WTC11 (cell line): ENCODE measurements at regions not wholly inside any gene's neighbourhood (a gene's known extent, or its start where the extent isn't known, plus 50 kb on each side); places are given as distances from the start of the nearest gene placed in this dataset.

Experiments used
- ATAC-seq: fragments of 200-7000 bp; cut with Tn5 transposase; 2 replicates; pipeline ENCODE4 v1.10.0; 2021; ENCODE audit warnings: mild to moderate bottlenecking, moderate library complexity
- CTCF ChIA-PET: fragments of 300-600 bp; sonication (Branson Sonifier 250); formaldehyde crosslinking; loops from one replicate; lab custom pipeline; 2021; ENCODE audit warnings: antibody characterized with exemption; lab: Charles Lee
- POLR2A ChIA-PET: fragments of 350-600 bp; sonication (Branson Sonifier 250); formaldehyde crosslinking; loops from one replicate; lab custom pipeline; 2021; ENCODE audit warnings: antibody characterized with exemption; lab: Charles Lee
- DNase-seq: peaks from one replicate; pipeline ENCODE4 v3.0.0; 2021; ENCODE audit warnings: low spot score
- H3K27ac Mint-ChIP-seq: 2 replicates; pipeline ENCODE4 v1.8.0; 2021; ENCODE audit warnings: mixed read lengths
- H3K27me3 Mint-ChIP-seq: 2 replicates; pipeline ENCODE4 v1.8.0; 2021; ENCODE audit warnings: low read depth, mild to moderate bottlenecking, moderate library complexity, mixed read lengths
- H3K36me3 Mint-ChIP-seq: 2 replicates; pipeline ENCODE4 v1.8.0; 2021; ENCODE audit warnings: mixed read lengths
- H3K4me1 Mint-ChIP-seq: 2 replicates; pipeline ENCODE4 v1.8.0; 2022; ENCODE audit warnings: mixed read lengths
- H3K4me3 Mint-ChIP-seq: 2 replicates; pipeline ENCODE4 v1.8.0; 2021; ENCODE audit warnings: mild to moderate bottlenecking, moderate library complexity, mixed read lengths
- H3K9me3 Mint-ChIP-seq: 2 replicates; pipeline ENCODE4 v1.8.0; 2021; ENCODE audit warnings: mixed read lengths
- ATF3 ChIP-seq: sonication (generic); formaldehyde crosslinking; conservative IDR thresholded peaks from 2 replicates; pipeline ENCODE4 v1.8.1; 2022; ENCODE audit warnings: mild to moderate bottlenecking, missing genetic modification reagents
- CBFB ChIP-seq: sonication (generic); formaldehyde crosslinking; IDR thresholded peaks from 2 replicates; pipeline ENCODE4 v1.8.1; 2022; ENCODE audit warnings: mild to moderate bottlenecking, low read depth, missing genetic modification reagents
- CREB1 ChIP-seq: sonication (generic); formaldehyde crosslinking; IDR thresholded peaks from 2 replicates; pipeline ENCODE4 v1.8.0; 2023; ENCODE audit warnings: mild to moderate bottlenecking, missing genetic modification reagents
- CREM ChIP-seq: sonication (generic); formaldehyde crosslinking; IDR thresholded peaks from 2 replicates; pipeline ENCODE4 v1.8.1; 2022; ENCODE audit warnings: mild to moderate bottlenecking, missing genetic modification reagents, moderate library complexity
- ELF4 ChIP-seq: sonication (generic); formaldehyde crosslinking; IDR thresholded peaks from 2 replicates; pipeline ENCODE4 v1.8.1; 2022; ENCODE audit warnings: low read depth, mild to moderate bottlenecking, moderate library complexity, missing genetic modification reagents
- FOXK1 ChIP-seq: sonication (generic); formaldehyde crosslinking; IDR thresholded peaks from 2 replicates; pipeline ENCODE4 v1.8.0; 2022; ENCODE audit warnings: mild to moderate bottlenecking, moderate library complexity, missing genetic modification reagents
- GTF2I ChIP-seq: fragments of 250-450 bp; sonication (Bioruptor Pico); conservative IDR thresholded peaks from 2 replicates; pipeline ENCODE4 v1.4.0; 2021; ENCODE audit warnings: mild to moderate bottlenecking
- HMGA2 ChIP-seq: fragments of 250-450 bp; sonication (Bioruptor Pico); IDR thresholded peaks from 2 replicates; pipeline ENCODE4 v1.4.0; 2021; ENCODE audit warnings: mild to moderate bottlenecking, moderate library complexity
- NFATC4 ChIP-seq: fragments of 250-450 bp; sonication (Bioruptor Pico); IDR thresholded peaks from 2 replicates; pipeline ENCODE4 v1.9.0; 2021; ENCODE audit warnings: mild to moderate bottlenecking
- RELA ChIP-seq: sonication (generic); formaldehyde crosslinking; IDR thresholded peaks from 2 replicates; pipeline ENCODE4 v1.8.1; 2022; ENCODE audit warnings: missing genetic modification reagents, mild to moderate bottlenecking, borderline replicate concordance
- SP1 ChIP-seq: sonication (generic); formaldehyde crosslinking; conservative IDR thresholded peaks from 2 replicates; pipeline ENCODE4 v1.8.1; 2022; ENCODE audit warnings: missing genetic modification reagents
- TCF7 ChIP-seq: sonication (generic); formaldehyde crosslinking; IDR thresholded peaks from 2 replicates; pipeline ENCODE4 v1.8.0; 2022; ENCODE audit warnings: mild to moderate bottlenecking, low read depth, missing genetic modification reagents, moderate library complexity
- TEAD1 ChIP-seq: sonication (generic); formaldehyde crosslinking; IDR thresholded peaks from 2 replicates; pipeline ENCODE4 v1.8.0; 2022; ENCODE audit warnings: mild to moderate bottlenecking, missing genetic modification reagents
- ZBTB21 ChIP-seq: sonication (generic); formaldehyde crosslinking; IDR thresholded peaks from 2 replicates; pipeline ENCODE4 v1.8.1; 2023; ENCODE audit warnings: mild to moderate bottlenecking, missing genetic modification reagents, borderline replicate concordance
- ZNF219 ChIP-seq: sonication (generic); formaldehyde crosslinking; IDR thresholded peaks from 2 replicates; pipeline ENCODE4 v1.8.0; 2023; ENCODE audit warnings: missing genetic modification reagents, mild to moderate bottlenecking, borderline replicate concordance
- ZNF263 ChIP-seq: sonication (generic); formaldehyde crosslinking; IDR thresholded peaks from 2 replicates; pipeline ENCODE4 v1.8.1; 2022; ENCODE audit warnings: low read depth, mild to moderate bottlenecking, moderate library complexity, missing genetic modification reagents
- ZNF416 ChIP-seq: fragments of 250-450 bp; sonication (Bioruptor Pico); IDR thresholded peaks from 2 replicates; pipeline ENCODE4 v1.9.0; 2021; ENCODE audit warnings: mild to moderate bottlenecking, inconsistent platforms
- TF ChIP-seq, protein P1 (sequence below): fragments of 200-600 bp; IDR thresholded peaks from 2 replicates; pipeline ENCODE4 v1.8.0; 2022; ENCODE audit warnings: antibody characterized with exemption
- TF ChIP-seq, protein P2 (sequence below): sonication (generic); formaldehyde crosslinking; conservative IDR thresholded peaks from 2 replicates; pipeline ENCODE4 v1.8.1; 2023; ENCODE audit warnings: mild to moderate bottlenecking, low read depth, missing genetic modification reagents, moderate library complexity
- TF ChIP-seq, protein P3 (sequence below): fragments of 250-450 bp; sonication (Bioruptor Pico); IDR thresholded peaks from 2 replicates; pipeline ENCODE4 v1.8.0; 2021; ENCODE audit warnings: mild to moderate bottlenecking
- TF ChIP-seq, protein P4 (sequence below): fragments of 250-450 bp; sonication (Bioruptor Pico); IDR thresholded peaks from 2 replicates; pipeline ENCODE4 v2.1.2; 2022; ENCODE audit warnings: mild to moderate bottlenecking, moderate library complexity
- TF ChIP-seq, protein P5 (sequence below): sonication (generic); formaldehyde crosslinking; IDR thresholded peaks from 2 replicates; pipeline ENCODE4 v1.8.1; 2022; ENCODE audit warnings: mild to moderate bottlenecking, moderate library complexity, missing genetic modification reagents

- Mint-ChIP-seq H3K36me3 (no peaks in the 10 kb centered on the region), H3K4me3 (no peak overlapping the region), H3K27me3 (no peaks in the 10 kb centered on the region), H3K4me1 (no peaks in the 10 kb centered on the region), H3K9me3 (peaks cover 4% of the 10 kb centered on the region; the same call in 1 of the 2 replicates), H3K27ac (no peak overlapping the region)
- POLR2A ChIA-PET = no interaction called here
- TF ChIP-seq TEAD1 = no peak
- TF ChIP-seq ZNF263 (CRISPR knock-in tag) = no peak
- TF ChIP-seq, protein P1, sequence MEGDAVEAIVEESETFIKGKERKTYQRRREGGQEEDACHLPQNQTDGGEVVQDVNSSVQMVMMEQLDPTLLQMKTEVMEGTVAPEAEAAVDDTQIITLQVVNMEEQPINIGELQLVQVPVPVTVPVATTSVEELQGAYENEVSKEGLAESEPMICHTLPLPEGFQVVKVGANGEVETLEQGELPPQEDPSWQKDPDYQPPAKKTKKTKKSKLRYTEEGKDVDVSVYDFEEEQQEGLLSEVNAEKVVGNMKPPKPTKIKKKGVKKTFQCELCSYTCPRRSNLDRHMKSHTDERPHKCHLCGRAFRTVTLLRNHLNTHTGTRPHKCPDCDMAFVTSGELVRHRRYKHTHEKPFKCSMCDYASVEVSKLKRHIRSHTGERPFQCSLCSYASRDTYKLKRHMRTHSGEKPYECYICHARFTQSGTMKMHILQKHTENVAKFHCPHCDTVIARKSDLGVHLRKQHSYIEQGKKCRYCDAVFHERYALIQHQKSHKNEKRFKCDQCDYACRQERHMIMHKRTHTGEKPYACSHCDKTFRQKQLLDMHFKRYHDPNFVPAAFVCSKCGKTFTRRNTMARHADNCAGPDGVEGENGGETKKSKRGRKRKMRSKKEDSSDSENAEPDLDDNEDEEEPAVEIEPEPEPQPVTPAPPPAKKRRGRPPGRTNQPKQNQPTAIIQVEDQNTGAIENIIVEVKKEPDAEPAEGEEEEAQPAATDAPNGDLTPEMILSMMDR = no peak
- TF ChIP-seq RELA (CRISPR knock-in tag) = no peak
- DNase-seq (no peak), ATAC-seq (no peak)
- CTCF ChIA-PET = interaction anchor here (1.1 to 1.2 kb wide), 2 partner anchors 10 to 431 kb away, joined by 3 to 4 read pairs; no protein-coding TSS in a partner anchor
Measured at GRCh38 chr17:69713815-69714214, 299.3 kb downstream of the MAP2K6 start.

- POLR2A ChIA-PET = no interaction called here
- Mint-ChIP-seq H3K9me3 (peaks cover 4% of the 10 kb centered on the region; the same call in 1 of the 2 replicates), H3K27me3 (no peaks in the 10 kb centered on the region), H3K27ac (no peak overlapping the region), H3K4me1 (no peaks in the 10 kb centered on the region)
- DNase-seq (no peak), ATAC-seq (no peak)
- CTCF ChIA-PET = interaction anchor here (1.1 to 1.2 kb wide), 2 partner anchors 9 to 430 kb away, joined by 3 to 4 read pairs; no protein-coding TSS in a partner anchor
- no peak for TF ChIP-seq HMGA2 (CRISPR knock-in tag)
- TF ChIP-seq SP1 (CRISPR knock-in tag) = no peak
- no peak for TF ChIP-seq ZNF416 (CRISPR knock-in tag)
- TF ChIP-seq, protein P2, sequence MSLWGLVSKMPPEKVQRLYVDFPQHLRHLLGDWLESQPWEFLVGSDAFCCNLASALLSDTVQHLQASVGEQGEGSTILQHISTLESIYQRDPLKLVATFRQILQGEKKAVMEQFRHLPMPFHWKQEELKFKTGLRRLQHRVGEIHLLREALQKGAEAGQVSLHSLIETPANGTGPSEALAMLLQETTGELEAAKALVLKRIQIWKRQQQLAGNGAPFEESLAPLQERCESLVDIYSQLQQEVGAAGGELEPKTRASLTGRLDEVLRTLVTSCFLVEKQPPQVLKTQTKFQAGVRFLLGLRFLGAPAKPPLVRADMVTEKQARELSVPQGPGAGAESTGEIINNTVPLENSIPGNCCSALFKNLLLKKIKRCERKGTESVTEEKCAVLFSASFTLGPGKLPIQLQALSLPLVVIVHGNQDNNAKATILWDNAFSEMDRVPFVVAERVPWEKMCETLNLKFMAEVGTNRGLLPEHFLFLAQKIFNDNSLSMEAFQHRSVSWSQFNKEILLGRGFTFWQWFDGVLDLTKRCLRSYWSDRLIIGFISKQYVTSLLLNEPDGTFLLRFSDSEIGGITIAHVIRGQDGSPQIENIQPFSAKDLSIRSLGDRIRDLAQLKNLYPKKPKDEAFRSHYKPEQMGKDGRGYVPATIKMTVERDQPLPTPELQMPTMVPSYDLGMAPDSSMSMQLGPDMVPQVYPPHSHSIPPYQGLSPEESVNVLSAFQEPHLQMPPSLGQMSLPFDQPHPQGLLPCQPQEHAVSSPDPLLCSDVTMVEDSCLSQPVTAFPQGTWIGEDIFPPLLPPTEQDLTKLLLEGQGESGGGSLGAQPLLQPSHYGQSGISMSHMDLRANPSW (CRISPR knock-in tag) = no peak
- TF ChIP-seq, protein P3, sequence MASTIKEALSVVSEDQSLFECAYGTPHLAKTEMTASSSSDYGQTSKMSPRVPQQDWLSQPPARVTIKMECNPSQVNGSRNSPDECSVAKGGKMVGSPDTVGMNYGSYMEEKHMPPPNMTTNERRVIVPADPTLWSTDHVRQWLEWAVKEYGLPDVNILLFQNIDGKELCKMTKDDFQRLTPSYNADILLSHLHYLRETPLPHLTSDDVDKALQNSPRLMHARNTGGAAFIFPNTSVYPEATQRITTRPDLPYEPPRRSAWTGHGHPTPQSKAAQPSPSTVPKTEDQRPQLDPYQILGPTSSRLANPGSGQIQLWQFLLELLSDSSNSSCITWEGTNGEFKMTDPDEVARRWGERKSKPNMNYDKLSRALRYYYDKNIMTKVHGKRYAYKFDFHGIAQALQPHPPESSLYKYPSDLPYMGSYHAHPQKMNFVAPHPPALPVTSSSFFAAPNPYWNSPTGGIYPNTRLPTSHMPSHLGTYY (CRISPR knock-in tag) = no peak
- no peak for TF ChIP-seq ZNF219 (CRISPR knock-in tag)
- TF ChIP-seq, all 79 proteins: peak for 0
- Mint-ChIP-seq H3K36me3 (no peaks in the 10 kb centered on the region), H3K4me3 (no peak overlapping the region)
Measured at GRCh38 chr17:69714669-69715068, 300.2 kb downstream of the MAP2K6 start.

DNA sequence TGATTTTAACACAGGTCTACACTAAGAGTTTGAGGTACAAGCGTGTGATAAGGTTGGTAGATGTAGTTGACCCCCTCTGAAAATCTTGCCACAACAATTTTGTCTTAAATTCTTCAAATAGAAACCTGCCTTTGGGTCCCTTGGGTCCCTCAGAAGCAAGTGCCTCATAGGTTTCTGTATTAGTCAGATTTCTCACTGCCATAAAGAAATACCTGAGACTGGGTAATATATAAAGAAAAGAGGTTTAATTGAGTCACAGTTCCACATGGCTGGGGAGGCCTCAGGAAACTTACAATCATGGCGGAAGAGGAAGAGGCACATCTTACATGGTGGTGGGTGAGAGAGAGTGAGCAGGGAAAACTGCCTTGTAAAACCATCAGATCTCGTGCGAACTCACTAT, 301.2 kb downstream of the MAP2K6 start:
- Mint-ChIP-seq H3K4me3 (no peak overlapping the region), H3K27me3 (no peaks in the 10 kb centered on the region), H3K27ac (no peak overlapping the region), H3K9me3 (peaks cover 4% of the 10 kb centered on the region; the same call in 1 of the 2 replicates), H3K4me1 (no peaks in the 10 kb centered on the region), H3K36me3 (no peaks in the 10 kb centered on the region)
- POLR2A ChIA-PET = no interaction called here
- CTCF ChIA-PET = interaction anchor here (1.0 to 1.3 kb wide), 2 partner anchors 86 to 108 kb away, joined by 3 to 4 read pairs; no protein-coding TSS in a partner anchor
- no peak for ATAC-seq
- no peak for DNase-seq
- TF ChIP-seq, protein P4, sequence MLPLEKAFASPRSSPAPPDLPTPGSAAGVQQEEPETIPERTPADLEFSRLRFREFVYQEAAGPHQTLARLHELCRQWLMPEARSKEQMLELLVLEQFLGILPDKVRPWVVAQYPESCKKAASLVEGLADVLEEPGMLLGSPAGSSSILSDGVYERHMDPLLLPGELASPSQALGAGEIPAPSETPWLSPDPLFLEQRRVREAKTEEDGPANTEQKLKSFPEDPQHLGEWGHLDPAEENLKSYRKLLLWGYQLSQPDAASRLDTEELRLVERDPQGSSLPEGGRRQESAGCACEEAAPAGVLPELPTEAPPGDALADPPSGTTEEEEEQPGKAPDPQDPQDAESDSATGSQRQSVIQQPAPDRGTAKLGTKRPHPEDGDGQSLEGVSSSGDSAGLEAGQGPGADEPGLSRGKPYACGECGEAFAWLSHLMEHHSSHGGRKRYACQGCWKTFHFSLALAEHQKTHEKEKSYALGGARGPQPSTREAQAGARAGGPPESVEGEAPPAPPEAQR (CRISPR knock-in tag) = no peak
- no peak for TF ChIP-seq CREB1 (CRISPR knock-in tag)
- no peak for TF ChIP-seq GTF2I
- no peak for TF ChIP-seq ZBTB21
- no peak for TF ChIP-seq TCF7 (CRISPR knock-in tag)
- TF ChIP-seq ELF4 (CRISPR knock-in tag) = no peak
- TF ChIP-seq, protein P3 (CRISPR knock-in tag) = no peak
- TF ChIP-seq, protein P5, sequence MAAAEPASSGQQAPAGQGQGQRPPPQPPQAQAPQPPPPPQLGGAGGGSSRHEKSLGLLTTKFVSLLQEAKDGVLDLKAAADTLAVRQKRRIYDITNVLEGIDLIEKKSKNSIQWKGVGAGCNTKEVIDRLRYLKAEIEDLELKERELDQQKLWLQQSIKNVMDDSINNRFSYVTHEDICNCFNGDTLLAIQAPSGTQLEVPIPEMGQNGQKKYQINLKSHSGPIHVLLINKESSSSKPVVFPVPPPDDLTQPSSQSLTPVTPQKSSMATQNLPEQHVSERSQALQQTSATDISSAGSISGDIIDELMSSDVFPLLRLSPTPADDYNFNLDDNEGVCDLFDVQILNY = no peak
- TF ChIP-seq ATF3 (CRISPR knock-in tag) = no peak
- no peak for TF ChIP-seq NFATC4 (CRISPR knock-in tag)
- no peak for TF ChIP-seq CBFB (CRISPR knock-in tag)
- no peak for TF ChIP-seq CREM (CRISPR knock-in tag)
- no peak for TF ChIP-seq FOXK1
